ENCODE measurements at regions not wholly inside any gene's neighbourhood (a gene's known extent, or its start where the extent isn't known, plus 50 kb on each side); places are given as distances from the start of the nearest gene placed in this dataset.

GRCh38 chr2:7681881-7682461, 764.8 kb downstream of the RNF144A start:
- no peaks in the 10 kb centered on the region for H3K36me3 ChIP-seq (ENCODE audit: control insufficient read depth, insufficient read depth, low read length)
- WGBS (ENCODE audit: insufficient coverage, insufficient read length) = no CpG with 5 or more reads among the region's 3 CpGs
- H3K4me3 ChIP-seq (ENCODE audit: low read length) = no peak overlapping the region
- no peak for DNase-seq (ENCODE audit: low read depth, low spot score)
- H3K27ac ChIP-seq (ENCODE audit: low read length) = no peak overlapping the region
- no peaks in the 10 kb centered on the region for H3K9me3 ChIP-seq (ENCODE audit: control insufficient read depth, insufficient read depth, low read length)
- 0 out of 2 replicates have a peak, but pooled peaks cover 1% of the 10 kb centered on the region for H3K4me1 ChIP-seq (ENCODE audit: control insufficient read depth, insufficient read depth, low read length)
- H3K27me3 ChIP-seq (ENCODE audit: control insufficient read depth, insufficient read depth, low read length) = no peaks in the 10 kb centered on the region

- DNase-seq (ENCODE audit: low read depth, low spot score) = no peak
- WGBS (ENCODE audit: insufficient coverage, insufficient read length) = no CpG with 5 or more reads among the region's 8 CpGs
- Histone ChIP-seq H3K4me1 (ENCODE audit: control insufficient read depth, insufficient read depth, low read length) (0 out of 2 replicates have a peak, but pooled peaks cover 1% of the 10 kb centered on the region), H3K9me3 (ENCODE audit: control insufficient read depth, insufficient read depth, low read length) (no peaks in the 10 kb centered on the region), H3K4me3 (ENCODE audit: low read length) (no peak overlapping the region), H3K36me3 (ENCODE audit: control insufficient read depth, insufficient read depth, low read length) (no peaks in the 10 kb centered on the region), H3K27me3 (ENCODE audit: control insufficient read depth, insufficient read depth, low read length) (no peaks in the 10 kb centered on the region), H3K27ac (ENCODE audit: low read length) (no peak overlapping the region)
These were observed 766.0 kb downstream of the RNF144A start for GRCh38 chr2:7683196-7683595.

GRCh38 chr2:7683708-7684107, 766.5 kb downstream of the RNF144A start:
- no peak for DNase-seq (ENCODE audit: low read depth, low spot score)
- no CpG with 5 or more reads among the region's 6 CpGs for WGBS (ENCODE audit: insufficient coverage, insufficient read length)
- Histone ChIP-seq H3K9me3 (ENCODE audit: control insufficient read depth, insufficient read depth, low read length) (no peaks in the 10 kb centered on the region), H3K36me3 (ENCODE audit: control insufficient read depth, insufficient read depth, low read length) (no peaks in the 10 kb centered on the region), H3K4me3 (ENCODE audit: low read length) (no peak overlapping the region), H3K27ac (ENCODE audit: low read length) (no peak overlapping the region), H3K4me1 (ENCODE audit: control insufficient read depth, insufficient read depth, low read length) (0 out of 2 replicates have a peak, but pooled peaks cover 1% of the 10 kb centered on the region), H3K27me3 (ENCODE audit: control insufficient read depth, insufficient read depth, low read length) (no peaks in the 10 kb centered on the region)

GRCh38 chr2:7685342-7686015, 768.3 kb downstream of the RNF144A start:
- Histone ChIP-seq H3K27ac (ENCODE audit: low read length) (no peak overlapping the region), H3K4me1 (ENCODE audit: control insufficient read depth, insufficient read depth, low read length) (0 out of 2 replicates have a peak, but pooled peaks cover 1% of the 10 kb centered on the region), H3K4me3 (ENCODE audit: low read length) (no peak overlapping the region), H3K9me3 (ENCODE audit: control insufficient read depth, insufficient read depth, low read length) (no peaks in the 10 kb centered on the region), H3K36me3 (ENCODE audit: control insufficient read depth, insufficient read depth, low read length) (no peaks in the 10 kb centered on the region), H3K27me3 (ENCODE audit: control insufficient read depth, insufficient read depth, low read length) (no peaks in the 10 kb centered on the region)
- no CpG with 5 or more reads among the region's 5 CpGs for WGBS (ENCODE audit: insufficient coverage, insufficient read length)
- DNase-seq (ENCODE audit: low read depth, low spot score) = no peak

- H3K4me1 ChIP-seq (ENCODE audit: control insufficient read depth, insufficient read depth, low read length) = 0 out of 2 replicates have a peak, but pooled peaks cover 1% of the 10 kb centered on the region
- no peaks in the 10 kb centered on the region for H3K9me3 ChIP-seq (ENCODE audit: control insufficient read depth, insufficient read depth, low read length)
- no peak overlapping the region for H3K4me3 ChIP-seq (ENCODE audit: low read length)
- H3K27me3 ChIP-seq (ENCODE audit: control insufficient read depth, insufficient read depth, low read length) = no peaks in the 10 kb centered on the region
- DNase-seq (ENCODE audit: low read depth, low spot score) = no peak
- no peak overlapping the region for H3K27ac ChIP-seq (ENCODE audit: low read length)
- no peaks in the 10 kb centered on the region for H3K36me3 ChIP-seq (ENCODE audit: control insufficient read depth, insufficient read depth, low read length)
- no CpG with 5 or more reads among the region's 3 CpGs for whole genome bisulfite sequencing (ENCODE audit: insufficient coverage, insufficient read length)
These were observed 768.8 kb downstream of the RNF144A start for GRCh38 chr2:7686016-7686385.

GRCh38 chr2:7691961-7692656, 774.9 kb downstream of the RNF144A start:
- H3K4me3 ChIP-seq (ENCODE audit: low read length) = no peak overlapping the region
- H3K27me3 ChIP-seq (ENCODE audit: control insufficient read depth, insufficient read depth, low read length) = no peaks in the 10 kb centered on the region; the same call in 1 of the 2 replicates
- no peaks in the 10 kb centered on the region for H3K9me3 ChIP-seq (ENCODE audit: control insufficient read depth, insufficient read depth, low read length)
- DNase-seq (ENCODE audit: low read depth, low spot score) = no peak
- no peak overlapping the region for H3K27ac ChIP-seq (ENCODE audit: low read length)
- no peaks in the 10 kb centered on the region for H3K36me3 ChIP-seq (ENCODE audit: control insufficient read depth, insufficient read depth, low read length)
- H3K4me1 ChIP-seq (ENCODE audit: control insufficient read depth, insufficient read depth, low read length) = no peaks in the 10 kb centered on the region
- 100% methylated on average over 1 of the region's 3 CpGs for WGBS (ENCODE audit: insufficient coverage, insufficient read length)

GRCh38 chr2:7692657-7693161, 775.5 kb downstream of the RNF144A start:
- no peak for DNase-seq (ENCODE audit: low read depth, low spot score)
- no peaks in the 10 kb centered on the region for H3K4me1 ChIP-seq (ENCODE audit: control insufficient read depth, insufficient read depth, low read length)
- no peaks in the 10 kb centered on the region; the same call in 1 of the 2 replicates for H3K27me3 ChIP-seq (ENCODE audit: control insufficient read depth, insufficient read depth, low read length)
- no CpG with 5 or more reads among the region's 1 CpG for WGBS (ENCODE audit: insufficient coverage, insufficient read length)
- no peaks in the 10 kb centered on the region for H3K9me3 ChIP-seq (ENCODE audit: control insufficient read depth, insufficient read depth, low read length)
- H3K27ac ChIP-seq (ENCODE audit: low read length) = no peak overlapping the region
- H3K36me3 ChIP-seq (ENCODE audit: control insufficient read depth, insufficient read depth, low read length) = no peaks in the 10 kb centered on the region
- H3K4me3 ChIP-seq (ENCODE audit: low read length) = no peak overlapping the region

- Histone ChIP-seq H3K4me1 (ENCODE audit: control insufficient read depth, insufficient read depth, low read length) (no peaks in the 10 kb centered on the region), H3K27me3 (ENCODE audit: control insufficient read depth, insufficient read depth, low read length) (no peaks in the 10 kb centered on the region; the same call in 1 of the 2 replicates), H3K27ac (ENCODE audit: low read length) (no peak overlapping the region), H3K9me3 (ENCODE audit: control insufficient read depth, insufficient read depth, low read length) (no peaks in the 10 kb centered on the region), H3K36me3 (ENCODE audit: control insufficient read depth, insufficient read depth, low read length) (no peaks in the 10 kb centered on the region), H3K4me3 (ENCODE audit: low read length) (no peak overlapping the region)
- no peak for DNase-seq (ENCODE audit: low read depth, low spot score)
- no CpG with 5 or more reads among the region's 9 CpGs for WGBS (ENCODE audit: insufficient coverage, insufficient read length)
These were observed 776.2 kb downstream of the RNF144A start for GRCh38 chr2:7693246-7694075.

- no CpG with 5 or more reads among the region's 12 CpGs for WGBS (ENCODE audit: insufficient coverage, insufficient read length)
- H3K36me3 ChIP-seq (ENCODE audit: control insufficient read depth, insufficient read depth, low read length) = no peaks in the 10 kb centered on the region
- H3K9me3 ChIP-seq (ENCODE audit: control insufficient read depth, insufficient read depth, low read length) = no peaks in the 10 kb centered on the region
- H3K4me3 ChIP-seq (ENCODE audit: low read length) = no peak overlapping the region
- no peaks in the 10 kb centered on the region; the same call in 1 of the 2 replicates for H3K27me3 ChIP-seq (ENCODE audit: control insufficient read depth, insufficient read depth, low read length)
- no peak for DNase-seq (ENCODE audit: low read depth, low spot score)
- H3K27ac ChIP-seq (ENCODE audit: low read length) = no peak overlapping the region
- no peaks in the 10 kb centered on the region for H3K4me1 ChIP-seq (ENCODE audit: control insufficient read depth, insufficient read depth, low read length)
These were observed 777.1 kb downstream of the RNF144A start for GRCh38 chr2:7694076-7694985.

Data from iPS DF 6.9 (cell line).